Activated naive CD4-positive, alpha-beta T cell treated with anti-CD3 and anti-CD28 coated beads for 36 hours (primary cell): ENCODE measurements at regions not wholly inside any gene's neighbourhood (a gene's known extent, or its start where the extent isn't known, plus 50 kb on each side); places are given as distances from the start of the nearest gene placed in this dataset.

ENCODE experiments used
- CTCF ChIA-PET: fragments of 350-600 bp; sonication (Branson Sonifier 250); formaldehyde crosslinking; loops from one replicate; lab custom pipeline; 2021; ENCODE audit warnings: antibody characterized with exemption; lab: Charles Lee
- DNase-seq: peaks from one replicate; pipeline ENCODE4 v3.0.0-alpha.2; 2020
- H3K27ac Mint-ChIP-seq: one replicate; pipeline ENCODE4 v1.8.0; 2021; ENCODE audit warnings: mild to moderate bottlenecking, mixed read lengths
- H3K27me3 Mint-ChIP-seq: one replicate; pipeline ENCODE4 v1.8.0; 2021; ENCODE audit warnings: low read depth, mixed read lengths
- H3K36me3 Mint-ChIP-seq: one replicate; pipeline ENCODE4 v1.8.0; 2021; ENCODE audit warnings: low read depth, mixed read lengths
- H3K4me1 Mint-ChIP-seq: one replicate; pipeline ENCODE4 v1.8.0; 2021; ENCODE audit warnings: low read depth, mixed read lengths
- H3K4me3 Mint-ChIP-seq: one replicate; pipeline ENCODE4 v1.8.0; 2021; ENCODE audit warnings: mild to moderate bottlenecking, moderate library complexity, mixed read lengths
- H3K9me3 Mint-ChIP-seq: one replicate; pipeline ENCODE4 v1.8.0; 2021; ENCODE audit warnings: mixed read lengths
- intact Hi-C: fragments of 100-400 bp; cut with micrococcal nuclease; formaldehyde crosslinking; loops from one replicate; pipeline ENCODE4 v1.15.1; 2023

DNA sequence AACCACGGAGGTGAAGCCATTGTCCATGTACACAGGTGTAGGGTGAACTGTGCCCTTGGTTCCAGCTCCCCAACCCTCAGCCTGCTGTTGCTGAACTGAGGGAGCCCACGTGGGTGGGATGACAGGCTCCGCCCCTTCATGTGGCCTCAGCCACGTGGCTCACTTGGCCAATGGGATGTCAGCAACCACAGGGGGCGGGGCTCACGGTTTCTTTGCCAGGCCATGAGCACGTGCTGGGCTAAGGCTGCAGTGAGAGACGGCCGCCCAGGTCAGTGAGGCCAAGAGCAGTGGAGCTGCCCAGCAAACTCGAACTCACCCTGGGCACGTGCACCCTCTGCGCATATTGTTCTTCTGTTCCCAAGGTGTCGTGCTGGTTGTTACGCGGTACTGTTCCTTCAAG, 282.6 kb downstream of the IRF8 start:
- Mint-ChIP-seq H3K4me1 (no peaks in the 10 kb centered on the region), H3K27ac (no peak overlapping the region), H3K4me3 (no peak overlapping the region), H3K27me3 (no peaks in the 10 kb centered on the region), H3K36me3 (no peaks in the 10 kb centered on the region), H3K9me3 (no peaks in the 10 kb centered on the region)
- intact Hi-C loops: no loop called here
- CTCF ChIA-PET: no interaction called here
- no peak for DNase-seq

- no peak overlapping the region for H3K4me3 Mint-ChIP-seq
- intact Hi-C loops: no loop called here
- no peaks in the 10 kb centered on the region for H3K27me3 Mint-ChIP-seq
- H3K4me1 Mint-ChIP-seq: no peaks in the 10 kb centered on the region
- CTCF ChIA-PET: interaction anchor here (1.1 kb wide), 1 partner anchor 8 kb away, joined by 3 read pairs; no protein-coding TSS in a partner anchor
- DNase-seq: no peak
- no peaks in the 10 kb centered on the region for H3K36me3 Mint-ChIP-seq
- H3K9me3 Mint-ChIP-seq: no peaks in the 10 kb centered on the region
- no peak overlapping the region for H3K27ac Mint-ChIP-seq
Observed at GRCh38 chr16:86184185-86184584, 285.2 kb downstream of the IRF8 start.

- H3K4me3 Mint-ChIP-seq: no peak overlapping the region
- H3K4me1 Mint-ChIP-seq: no peaks in the 10 kb centered on the region
- H3K36me3 Mint-ChIP-seq: no peaks in the 10 kb centered on the region
- CTCF ChIA-PET: no interaction called here
- H3K27ac Mint-ChIP-seq: no peak overlapping the region
- H3K27me3 Mint-ChIP-seq: no peaks in the 10 kb centered on the region
- DNase-seq: no peak
- intact Hi-C loops: no loop called here
- H3K9me3 Mint-ChIP-seq: no peaks in the 10 kb centered on the region
Observed at GRCh38 chr16:86185089-86185488, 286.1 kb downstream of the IRF8 start.

DNA sequence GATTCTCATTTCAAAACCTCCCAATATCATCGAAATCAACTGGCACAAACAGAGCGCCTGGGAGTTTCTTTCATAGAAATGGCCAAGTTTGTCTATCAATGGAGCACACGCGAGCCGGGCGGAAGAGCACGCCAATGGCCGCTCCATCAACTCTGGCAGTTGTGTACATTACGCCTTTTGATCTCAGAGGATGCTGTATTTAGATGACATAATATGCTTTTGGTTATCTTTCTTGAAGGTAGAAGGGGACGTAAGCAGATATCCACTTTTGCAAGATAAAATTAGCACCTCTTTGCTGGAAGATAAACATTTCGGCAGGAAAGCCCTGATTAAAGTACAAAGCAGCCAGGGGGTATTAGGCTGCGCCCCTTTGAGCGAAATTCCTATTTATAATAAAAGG, 287.4 kb downstream of the IRF8 start:
- Mint-ChIP-seq H3K9me3 (no peaks in the 10 kb centered on the region), H3K4me3 (no peak overlapping the region)

DNA sequence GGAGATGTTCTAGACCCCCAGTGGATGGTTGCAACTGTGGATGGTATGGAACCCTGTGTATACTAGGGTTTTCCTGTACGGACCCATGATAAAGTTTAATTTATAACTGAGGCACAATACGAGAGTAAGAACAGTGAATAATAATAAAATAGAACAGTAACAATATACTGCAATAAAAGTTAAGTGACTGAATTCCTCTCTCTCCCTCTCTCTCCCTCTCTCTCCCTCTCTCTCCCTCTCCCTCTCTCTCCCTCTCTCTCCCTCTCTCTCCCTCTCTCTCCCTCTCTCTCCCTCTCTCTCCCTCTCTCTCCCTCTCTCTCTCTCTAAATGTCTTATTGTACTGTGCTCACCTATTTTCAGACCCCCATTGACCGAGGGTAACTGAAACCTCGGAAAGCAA, 291.0 kb downstream of the IRF8 start:
- CTCF ChIA-PET: no interaction called here
- Mint-ChIP-seq H3K27me3 (peaks cover 13% of the 10 kb centered on the region), H3K9me3 (no peaks in the 10 kb centered on the region), H3K4me1 (no peaks in the 10 kb centered on the region), H3K27ac (no peak overlapping the region), H3K4me3 (no peak overlapping the region), H3K36me3 (no peaks in the 10 kb centered on the region)
- intact Hi-C loops: no loop called here
- no peak for DNase-seq

More for the DNA sequence above, 287.4 kb downstream of the IRF8 start:
- CTCF ChIA-PET: no interaction called here
- Mint-ChIP-seq H3K4me1 (no peaks in the 10 kb centered on the region), H3K27me3 (peaks cover 2% of the 10 kb centered on the region), H3K27ac (no peak overlapping the region), H3K36me3 (no peaks in the 10 kb centered on the region)
- intact Hi-C loops: no loop called here
- DNase-seq: no peak

DNA sequence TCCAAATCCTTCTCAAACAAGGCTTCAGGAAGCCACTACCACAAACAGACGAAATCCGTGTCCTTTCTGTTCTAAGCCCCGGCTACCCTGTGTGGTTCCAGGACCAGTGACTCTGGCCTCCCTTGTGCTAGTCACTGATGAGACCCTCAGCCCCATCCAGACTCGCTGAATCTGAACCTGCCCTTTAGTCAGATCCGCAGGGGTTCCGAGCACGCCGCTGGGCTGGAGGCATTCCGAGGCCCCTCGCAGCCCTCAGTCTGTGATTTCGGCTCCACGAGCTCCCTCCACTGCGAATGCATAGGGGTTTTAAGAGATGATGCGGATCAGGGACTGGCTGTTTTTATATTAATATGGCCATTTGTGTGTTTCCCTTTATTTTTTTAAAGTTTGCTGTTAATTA, 292.7 kb downstream of the IRF8 start:
- no peak overlapping the region for H3K27ac Mint-ChIP-seq
- no peaks in the 10 kb centered on the region for H3K4me1 Mint-ChIP-seq
- no peak overlapping the region for H3K4me3 Mint-ChIP-seq
- H3K36me3 Mint-ChIP-seq: no peaks in the 10 kb centered on the region
- H3K27me3 Mint-ChIP-seq: peaks cover 24% of the 10 kb centered on the region
- CTCF ChIA-PET: interaction anchor here (1.2 kb wide), 1 partner anchor 8 kb away, joined by 3 read pairs; no protein-coding TSS in a partner anchor
- no peaks in the 10 kb centered on the region for H3K9me3 Mint-ChIP-seq
- DNase-seq: no peak
- intact Hi-C loops: no loop called here

DNA sequence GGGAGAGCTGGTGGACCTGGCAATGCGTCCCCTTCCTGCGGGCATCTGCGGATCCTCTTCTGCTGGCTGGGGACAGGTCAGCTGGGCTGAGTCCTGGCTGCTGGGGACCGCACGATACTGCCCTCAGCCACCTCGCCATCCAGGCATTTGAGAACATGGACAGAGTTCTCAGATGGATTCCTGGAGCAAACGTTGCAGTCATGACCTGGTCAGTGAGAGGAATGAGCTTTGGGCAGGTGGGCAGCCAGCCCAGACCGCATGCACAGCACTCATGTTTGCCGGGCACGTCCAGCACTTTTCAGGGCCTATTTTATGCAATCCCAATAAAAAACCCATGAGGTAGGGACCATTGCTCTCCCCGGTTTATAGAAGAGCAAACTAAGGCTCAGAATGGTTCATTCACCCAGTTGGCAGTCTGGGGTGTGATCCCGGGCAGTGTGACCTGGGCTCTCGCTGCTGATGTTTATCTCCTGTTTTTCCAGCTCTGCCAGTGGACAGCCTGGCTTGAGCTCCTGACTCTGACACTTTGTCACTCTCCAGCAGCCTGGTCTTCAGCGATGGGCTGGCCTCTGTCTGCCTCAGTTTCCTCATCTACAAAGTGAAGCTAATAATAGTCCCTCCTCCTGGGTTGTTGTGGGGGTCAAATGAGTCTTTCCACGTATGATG, 294.7 kb downstream of the IRF8 start:
- no peak overlapping the region for H3K4me3 Mint-ChIP-seq
- CTCF ChIA-PET: no interaction called here
- peaks cover 41% of the 10 kb centered on the region for H3K27me3 Mint-ChIP-seq

GRCh38 chr16:86195863-86196630, 297.1 kb downstream of the IRF8 start:
- intact Hi-C loops: no loop called here
- no peak overlapping the region for H3K4me3 Mint-ChIP-seq
- H3K9me3 Mint-ChIP-seq: no peaks in the 10 kb centered on the region
- DNase-seq: no peak
- no peaks in the 10 kb centered on the region for H3K4me1 Mint-ChIP-seq
- no peaks in the 10 kb centered on the region for H3K36me3 Mint-ChIP-seq
- no peak overlapping the region for H3K27ac Mint-ChIP-seq
- CTCF ChIA-PET: no interaction called here
- peaks cover 61% of the 10 kb centered on the region for H3K27me3 Mint-ChIP-seq

More for the DNA sequence above, 294.7 kb downstream of the IRF8 start:
- no peak overlapping the region for H3K27ac Mint-ChIP-seq
- no peaks in the 10 kb centered on the region for H3K36me3 Mint-ChIP-seq
- no peaks in the 10 kb centered on the region for H3K9me3 Mint-ChIP-seq
- no peaks in the 10 kb centered on the region for H3K4me1 Mint-ChIP-seq
- intact Hi-C loops: no loop called here
- DNase-seq: no peak

DNA sequence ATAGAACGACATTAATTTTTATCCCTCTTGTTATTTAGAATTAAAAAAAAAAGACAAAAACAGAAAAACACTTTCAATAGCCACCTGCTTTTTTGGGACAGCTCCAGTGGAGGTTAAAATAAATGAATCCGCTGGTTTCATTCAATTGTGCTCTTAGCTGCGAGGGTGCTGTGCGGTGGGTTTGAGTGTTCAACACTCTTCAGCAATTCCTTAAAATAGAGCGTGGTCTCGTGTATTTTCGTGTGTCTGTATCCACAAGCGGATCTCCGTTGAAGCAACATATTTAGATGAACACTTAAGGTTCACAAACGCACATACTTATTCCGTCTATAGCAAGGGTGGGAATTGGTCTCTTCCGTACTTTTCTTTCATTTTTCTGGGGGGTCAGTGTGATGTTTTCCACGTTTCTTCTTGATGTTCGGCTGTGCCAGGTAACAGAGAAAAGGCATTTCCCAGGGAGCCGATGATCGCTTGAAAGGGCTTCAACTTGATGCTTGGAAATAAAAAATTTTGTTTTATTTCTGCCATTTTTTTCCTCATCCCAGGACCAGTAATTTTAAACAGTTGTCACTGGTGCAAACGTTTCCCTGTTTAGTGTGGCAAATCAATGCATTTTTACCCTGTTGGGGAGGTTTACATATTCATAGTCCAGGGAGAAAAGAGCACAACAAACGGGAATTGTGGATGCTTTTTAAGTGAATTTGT, 297.9 kb downstream of the IRF8 start:
- Mint-ChIP-seq H3K36me3 (no peaks in the 10 kb centered on the region), H3K27ac (no peak overlapping the region), H3K27me3 (peaks cover 66% of the 10 kb centered on the region), H3K4me1 (no peaks in the 10 kb centered on the region), H3K4me3 (no peak overlapping the region), H3K9me3 (no peaks in the 10 kb centered on the region)
- intact Hi-C loops: no loop called here
- CTCF ChIA-PET: interaction anchor here (0.7 kb wide), 2 partner anchors 31 to 708 kb away, joined by 3 read pairs; no protein-coding TSS in a partner anchor
- DNase-seq: no peak

GRCh38 chr16:86198206-86199118, 299.5 kb downstream of the IRF8 start:
- Mint-ChIP-seq H3K27me3 (peaks cover 61% of the 10 kb centered on the region), H3K36me3 (no peaks in the 10 kb centered on the region)

DNA sequence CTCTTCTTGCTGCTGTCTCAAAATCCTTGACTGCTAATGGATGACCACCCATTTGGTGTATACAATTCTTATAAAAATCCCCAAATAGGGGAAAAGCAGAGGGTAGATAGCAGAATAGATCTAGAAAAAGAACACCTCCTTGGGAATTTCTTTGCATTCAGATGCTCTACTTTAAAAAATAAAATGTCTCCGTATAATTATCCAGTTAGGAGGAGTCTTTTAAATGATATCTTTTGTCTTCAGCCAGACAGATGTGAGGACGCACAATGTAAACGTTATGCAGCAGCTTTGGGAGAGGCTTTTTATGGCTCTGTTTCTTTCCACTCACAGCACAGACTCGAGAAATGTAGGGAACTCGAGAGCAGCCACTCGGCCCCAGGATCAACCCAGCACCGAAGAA, 300.2 kb downstream of the IRF8 start:
- Mint-ChIP-seq H3K27ac (no peak overlapping the region), H3K36me3 (no peaks in the 10 kb centered on the region), H3K27me3 (peaks cover 61% of the 10 kb centered on the region), H3K4me1 (no peaks in the 10 kb centered on the region), H3K4me3 (no peak overlapping the region), H3K9me3 (no peaks in the 10 kb centered on the region)
- CTCF ChIA-PET: no interaction called here
- DNase-seq: no peak
- intact Hi-C loops: no loop called here

More at GRCh38 chr16:86198206-86199118, 299.5 kb downstream of the IRF8 start:
- intact Hi-C loops: no loop called here
- no peak overlapping the region for H3K27ac Mint-ChIP-seq
- no peak for DNase-seq
- no peak overlapping the region for H3K4me3 Mint-ChIP-seq
- CTCF ChIA-PET: no interaction called here
- H3K4me1 Mint-ChIP-seq: no peaks in the 10 kb centered on the region
- H3K9me3 Mint-ChIP-seq: no peaks in the 10 kb centered on the region
